K562 (cell line): ENCODE measurements at regions not wholly inside any gene's neighbourhood (a gene's known extent, or its start where the extent isn't known, plus 50 kb on each side); places are given as distances from the start of the nearest gene placed in this dataset.

Experiments
- ATAC-seq: fragments of 200-7000 bp; cut with Tn5 transposase; 3 replicates; pipeline ENCODE4 v1.9.1; 2020; ENCODE audit warnings: moderate library complexity
- BruUV-seq: library from RNA; stranded (reverse); fragments of 400-500 nt; replicated peaks from 2 replicates; lab custom pipeline; 2021; lab: Mats Ljungman, UMichigan
- CTCF ChIA-PET: fragments of 300-600 bp; formaldehyde crosslinking; extraction: SDS; loops from one replicate; lab custom pipeline; 2021; ENCODE audit warnings: low intra/inter-chr PET ratio; lab: Yijun Ruan, JAX
- POLR2A ChIA-PET: fragments of 300-600, 350-650 bp; sonication (Branson Sonifier 250); formaldehyde crosslinking; extraction: SDS; loops from one replicate; lab custom pipeline; 2021; ENCODE audit warnings: antibody characterized with exemption, inconsistent platforms; lab: Yijun Ruan, JAX
- DNase-seq, 4 experiments: peaks; one replicate each; pipeline versions ENCODE4 v3.0.0 to v3.0.0-alpha.2; 2011 to 2018; ENCODE audit warnings: low spot score in 3 of 4, mixed read lengths in 3 of 4; ENCODE audit errors: extremely low read depth in 1 of 4
- FAIRE-seq: peaks from 2 replicates; lab custom pipeline; 2011; peaks lifted over from hg19 to GRCh38; lab: Jason Lieb, UNC
- H2AFZ ChIP-seq: 2 replicates; pipeline ENCODE4 v1.6.0; 2011; ENCODE audit warnings: low read depth, low read length, control low read depth, inconsistent platforms
- H3K27ac ChIP-seq: fragments of 200-600 bp; 3 replicates; pipeline ENCODE4 v1.8.0; 2011; ENCODE audit warnings: low read depth, mild to moderate bottlenecking, control low read depth, inconsistent platforms, low read length, moderate library complexity, mixed read lengths; ENCODE audit errors: extremely low read depth
- H3K27me3 ChIP-seq, 2 experiments: fragments of 300-600 bp in 1 of 2; 2 replicates in 1 of 2; 3 replicates in 1 of 2; pipeline versions ENCODE4 v1.6.0 to v1.8.0; 2011; ENCODE audit warnings: inconsistent platforms in 2 of 2, low read length in 2 of 2, mild to moderate bottlenecking in 1 of 2, mixed read lengths in 1 of 2, moderate library complexity in 1 of 2; ENCODE audit not compliant: control insufficient read depth in 2 of 2, insufficient read depth in 2 of 2
- H3K36me3 ChIP-seq: fragments of 300-600 bp; 3 replicates; pipeline ENCODE4 v1.8.0; 2011; ENCODE audit warnings: mild to moderate bottlenecking, low read length, inconsistent platforms; ENCODE audit not compliant: control insufficient read depth, insufficient read depth
- H3K4me1 ChIP-seq, 2 experiments: fragments of 200-600 bp in 1 of 2; replicated peaks in 1 of 2; 2 replicates in 1 of 2; 3 replicates in 1 of 2; pipeline versions ENCODE4 v1.5.1 to v1.8.0; 2011; ENCODE audit warnings: inconsistent platforms in 2 of 2, low read length in 2 of 2, mild to moderate bottlenecking in 1 of 2, mixed read lengths in 1 of 2, moderate library complexity in 1 of 2; ENCODE audit not compliant: control insufficient read depth in 2 of 2, insufficient read depth in 2 of 2
- H3K4me2 ChIP-seq: 2 replicates; pipeline ENCODE4 v1.6.1; 2011; ENCODE audit warnings: low read length, control low read depth, inconsistent platforms, mixed read lengths; ENCODE audit not compliant: insufficient read depth
- H3K4me3 ChIP-seq: fragments of 200-600 bp; sonication (generic), shearing (Covaris generic); 2 replicates; pipeline ENCODE4 v1.5.1; 2016; ENCODE audit warnings: control low read depth, inconsistent platforms
- H3K79me2 ChIP-seq: fragments of 200-600 bp; 3 replicates; pipeline ENCODE4 v1.8.0; 2011; ENCODE audit warnings: low read length, inconsistent platforms; ENCODE audit not compliant: control insufficient read depth, insufficient read depth
- H3K9ac ChIP-seq, 2 experiments: 2 replicates each; pipeline versions ENCODE4 v1.6.0 to v1.6.1; 2011; ENCODE audit warnings: low read depth in 2 of 2, low read length in 2 of 2, control low read depth in 1 of 2, inconsistent platforms in 1 of 2, mild to moderate bottlenecking in 1 of 2, mixed read lengths in 1 of 2; ENCODE audit not compliant: insufficient read depth in 1 of 2
- H3K9me1 ChIP-seq: one replicate; pipeline ENCODE4 v1.6.0; 2011; ENCODE audit warnings: inconsistent platforms, mild to moderate bottlenecking, low read length, moderate library complexity; ENCODE audit not compliant: control insufficient read depth, insufficient read depth
- H3K9me3 ChIP-seq: replicated peaks from 2 replicates; pipeline ENCODE4 v1.5.1; 2011; ENCODE audit warnings: low read depth, low read length, inconsistent platforms; ENCODE audit not compliant: control insufficient read depth, insufficient read depth
- H4K20me1 ChIP-seq: replicated peaks from 2 replicates; pipeline ENCODE4 v1.6.1; 2011; ENCODE audit warnings: low read length, inconsistent platforms, mixed read lengths; ENCODE audit not compliant: control insufficient read depth, insufficient read depth
- DACH1 ChIP-seq: fragments of 450-650 bp; IDR thresholded peaks from 2 replicates; pipeline ENCODE4 v1.6.1; 2018; ENCODE audit not compliant: partially characterized antibody
- IRF2 ChIP-seq: sonication (generic); formaldehyde crosslinking; IDR thresholded peaks from 2 replicates; pipeline ENCODE4 v1.8.1; 2022; ENCODE audit warnings: mild to moderate bottlenecking, missing genetic modification reagents
- KLF10 ChIP-seq: fragments of 250-450 bp; sonication (Bioruptor Pico); IDR thresholded peaks from 2 replicates; pipeline ENCODE4 v1.6.1; 2021; ENCODE audit warnings: matching md5 sums
- NEUROD1 ChIP-seq: fragments of 150-350 bp; IDR thresholded peaks from 2 replicates; pipeline ENCODE4 v1.6.1; 2014; ENCODE audit warnings: borderline replicate concordance, low read length, low read depth; ENCODE audit not compliant: partially characterized antibody
- PTBP1 ChIP-seq: fragments of 200-400 bp; formaldehyde crosslinking; IDR thresholded peaks from 2 replicates; pipeline ENCODE4 v1.6.1; 2017; ENCODE audit warnings: low read depth, low read length
- PTTG1 ChIP-seq: fragments of 450-650 bp; IDR thresholded peaks from 2 replicates; pipeline ENCODE4 v1.6.1; 2016; ENCODE audit warnings: low read depth, mild to moderate bottlenecking, missing genetic modification characterization, missing compliant biosample characterization
- SMARCE1 ChIP-seq: fragments of 450-650 bp; IDR thresholded peaks from 2 replicates; pipeline ENCODE4 v1.7.1; 2016; ENCODE audit warnings: mild to moderate bottlenecking
- SPI1 ChIP-seq: IDR thresholded peaks from 2 replicates; pipeline ENCODE4 v1.6.1; 2011; ENCODE audit warnings: low read depth, low read length, control low read depth, borderline replicate concordance
- STAG1 ChIP-seq: sonication (generic); formaldehyde crosslinking; IDR thresholded peaks from 2 replicates; pipeline ENCODE4 v1.5.0; 2020; ENCODE audit warnings: missing genetic modification reagents, borderline replicate concordance
- ZEB2 ChIP-seq: fragments of 450-650 bp; IDR thresholded peaks from 2 replicates; pipeline ENCODE4 v1.6.1; 2016
- WGBS: fragments of 100-300 bp; shearing (Covaris generic); methylation state at CpG from one replicate; pipeline ENCODE4 v1.1.6; 2016; ENCODE audit warnings: low coverage, mixed read lengths; ENCODE audit not compliant: insufficient coverage; ENCODE audit errors: missing lambda C conversion rate; 5-methylcytosine and 5-hydroxymethylcytosine counted together
- in situ Hi-C: fragments of 300-500 bp; cut with MboI; formaldehyde crosslinking; loops from 4 replicates; pipeline ENCODE4 v1.15.0; 2018; ENCODE audit warnings: inconsistent platforms, mixed read lengths
- intact Hi-C: fragments of 100-400 bp; cut with micrococcal nuclease; formaldehyde crosslinking; loops from 2 replicates; pipeline ENCODE4 v1.14.2; 2022
- TF ChIP-seq, protein P1 (sequence below): fragments of 250-450 bp; sonication (Bioruptor Pico); IDR thresholded peaks from 2 replicates; pipeline ENCODE4 v1.4.0; 2020; ENCODE audit warnings: mild to moderate bottlenecking, moderate library complexity, borderline replicate concordance
- TF ChIP-seq, protein P2 (sequence below): fragments of 250-450 bp; sonication (Bioruptor Pico); IDR thresholded peaks from 2 replicates; pipeline ENCODE4 v1.5.0; 2021

DNA sequence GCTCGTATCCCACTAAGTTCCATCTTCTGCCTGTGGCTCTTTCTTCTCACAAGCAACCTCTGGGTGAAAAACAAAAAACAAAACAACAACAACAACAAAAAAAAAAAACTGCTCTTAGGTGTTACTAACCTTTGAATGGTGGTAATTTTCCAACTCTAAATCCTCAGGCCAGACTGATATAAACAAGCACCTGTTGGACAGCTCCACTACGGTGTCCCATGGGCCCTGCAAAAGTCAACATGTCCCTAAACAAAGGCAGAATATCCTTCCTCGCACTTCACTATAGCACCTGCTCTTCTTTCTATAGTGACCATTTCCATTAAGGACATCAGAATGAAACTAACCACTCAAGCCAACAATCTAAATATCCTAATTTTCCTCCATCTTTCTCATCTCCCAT lies 54.6 kb upstream of the PARM1 start:
- DNase-seq (no peak), ATAC-seq (no peak), FAIRE-seq (no peak)
- H3K4me3 ChIP-seq: no peak overlapping the region
- BruUV-seq: no TSS peak
- H3K27me3 ChIP-seq: no peaks in the 10 kb centered on the region
- no peaks in the 10 kb centered on the region for H3K79me2 ChIP-seq
- H3K4me1 ChIP-seq: no peaks in the 10 kb centered on the region
- TF ChIP-seq PTBP1 (no peak), STAG1 (CRISPR knock-in tag) (no peak), IRF2 (CRISPR knock-in tag) (no peak), SPI1 (no peak)
- no peaks in the 10 kb centered on the region for H3K36me3 ChIP-seq
- no peak overlapping the region for H3K9ac ChIP-seq
- ChIA-PET CTCF (no interaction called here), POLR2A (no interaction called here)
- no peak overlapping the region for H2AFZ ChIP-seq
- no peaks in the 10 kb centered on the region for H4K20me1 ChIP-seq
- in situ Hi-C loops (no loop called here), intact Hi-C loops (loop anchor here (10.0 kb wide), 1 partner anchor 596 kb away; no protein-coding TSS in a partner anchor)
- no peak overlapping the region for H3K4me2 ChIP-seq
- no peaks in the 10 kb centered on the region for H3K9me1 ChIP-seq
- no peaks in the 10 kb centered on the region for H3K9me3 ChIP-seq
- H3K27ac ChIP-seq: no peak overlapping the region
- WGBS: 0% methylated on average over 3 of the region's 3 CpGs

DNA sequence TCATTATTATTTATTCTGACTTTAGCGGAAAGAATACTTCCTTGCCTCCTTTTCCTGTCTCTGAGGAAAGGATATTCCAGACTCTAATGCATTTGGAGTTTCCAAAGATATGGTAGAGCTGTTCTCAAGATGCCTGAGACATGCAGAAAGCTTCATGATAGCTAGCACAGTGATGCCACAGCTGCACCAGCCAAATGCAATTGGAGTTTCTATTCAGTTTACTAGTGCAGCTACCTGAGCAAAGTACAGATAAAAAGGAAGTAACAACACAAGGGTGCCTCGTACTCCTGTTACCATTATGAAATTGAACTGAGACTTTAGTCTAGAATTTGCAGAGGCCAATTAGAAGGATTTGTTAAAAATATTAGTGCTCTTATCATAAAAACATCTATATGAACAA lies 57.5 kb upstream of the PARM1 start:
- Histone ChIP-seq H2AFZ (no peak overlapping the region), H3K36me3 (no peaks in the 10 kb centered on the region), H3K9me1 (no peaks in the 10 kb centered on the region), H3K79me2 (no peaks in the 10 kb centered on the region), H3K4me1 (no peaks in the 10 kb centered on the region), H3K4me2 (no peak overlapping the region), H4K20me1 (no peaks in the 10 kb centered on the region), H3K27ac (no peak overlapping the region), H3K9ac (no peak overlapping the region), H3K9me3 (no peaks in the 10 kb centered on the region), H3K4me3 (no peak overlapping the region), H3K27me3 (no peaks in the 10 kb centered on the region; a peak in 1 of 5 replicates)
- no peak for TF ChIP-seq DACH1
- TF ChIP-seq NEUROD1: no peak
- no peak for TF ChIP-seq KLF10 (CRISPR knock-in tag)
- TF ChIP-seq, protein P1, sequence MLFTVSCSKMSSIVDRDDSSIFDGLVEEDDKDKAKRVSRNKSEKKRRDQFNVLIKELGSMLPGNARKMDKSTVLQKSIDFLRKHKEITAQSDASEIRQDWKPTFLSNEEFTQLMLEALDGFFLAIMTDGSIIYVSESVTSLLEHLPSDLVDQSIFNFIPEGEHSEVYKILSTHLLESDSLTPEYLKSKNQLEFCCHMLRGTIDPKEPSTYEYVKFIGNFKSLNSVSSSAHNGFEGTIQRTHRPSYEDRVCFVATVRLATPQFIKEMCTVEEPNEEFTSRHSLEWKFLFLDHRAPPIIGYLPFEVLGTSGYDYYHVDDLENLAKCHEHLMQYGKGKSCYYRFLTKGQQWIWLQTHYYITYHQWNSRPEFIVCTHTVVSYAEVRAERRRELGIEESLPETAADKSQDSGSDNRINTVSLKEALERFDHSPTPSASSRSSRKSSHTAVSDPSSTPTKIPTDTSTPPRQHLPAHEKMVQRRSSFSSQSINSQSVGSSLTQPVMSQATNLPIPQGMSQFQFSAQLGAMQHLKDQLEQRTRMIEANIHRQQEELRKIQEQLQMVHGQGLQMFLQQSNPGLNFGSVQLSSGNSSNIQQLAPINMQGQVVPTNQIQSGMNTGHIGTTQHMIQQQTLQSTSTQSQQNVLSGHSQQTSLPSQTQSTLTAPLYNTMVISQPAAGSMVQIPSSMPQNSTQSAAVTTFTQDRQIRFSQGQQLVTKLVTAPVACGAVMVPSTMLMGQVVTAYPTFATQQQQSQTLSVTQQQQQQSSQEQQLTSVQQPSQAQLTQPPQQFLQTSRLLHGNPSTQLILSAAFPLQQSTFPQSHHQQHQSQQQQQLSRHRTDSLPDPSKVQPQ: no peak
- TF ChIP-seq SMARCE1: no peak
- TF ChIP-seq, protein P2, sequence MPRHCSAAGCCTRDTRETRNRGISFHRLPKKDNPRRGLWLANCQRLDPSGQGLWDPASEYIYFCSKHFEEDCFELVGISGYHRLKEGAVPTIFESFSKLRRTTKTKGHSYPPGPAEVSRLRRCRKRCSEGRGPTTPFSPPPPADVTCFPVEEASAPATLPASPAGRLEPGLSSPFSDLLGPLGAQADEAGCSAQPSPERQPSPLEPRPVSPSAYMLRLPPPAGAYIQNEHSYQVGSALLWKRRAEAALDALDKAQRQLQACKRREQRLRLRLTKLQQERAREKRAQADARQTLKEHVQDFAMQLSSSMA (CRISPR knock-in tag): no peak
- no peak for TF ChIP-seq PTTG1
- no peak for TF ChIP-seq ZEB2
- no TSS peak for BruUV-seq
- CTCF ChIA-PET: interaction anchor here (1.3 to 1.6 kb wide), 2 partner anchors 414 to 554 kb away, joined by 3 read pairs; no protein-coding TSS in a partner anchor
- DNase-seq: no peak
- FAIRE-seq: no peak
- POLR2A ChIA-PET: no interaction called here
- in situ Hi-C loops (no loop called here), intact Hi-C loops (loop anchor here (10.0 kb wide), 1 partner anchor 599 kb away; no protein-coding TSS in a partner anchor)
- ATAC-seq: no peak
- WGBS: 0% methylated on average over 2 of the region's 2 CpGs
